ENCODE measurements at regions not wholly inside any gene's neighbourhood (a gene's known extent, or its start where the extent isn't known, plus 50 kb on each side); places are given as distances from the start of the nearest gene placed in this dataset.
"Not testable (repeated sequence)": the region's sequence is repeated elsewhere in the genome, so short reads cannot be mapped to it uniquely, and the experiment has no call there.

GRCh38 chr2:181798022-181798421 lies 93.5 kb upstream of the ITPRID2 start:
- Mint-ChIP-seq H3K4me3 (ENCODE audit: unreplicated experiment) (no peak overlapping the region), H3K27me3 (ENCODE audit: unreplicated experiment) (no peaks in the 10 kb centered on the region), H3K36me3 (ENCODE audit: low read depth, unreplicated experiment) (no peaks in the 10 kb centered on the region), H3K27ac (ENCODE audit: unreplicated experiment) (no peak overlapping the region), H3K4me1 (ENCODE audit: unreplicated experiment) (no peaks in the 10 kb centered on the region), H3K9me3 (ENCODE audit: unreplicated experiment) (no peaks in the 10 kb centered on the region)
- DNase-seq (ENCODE audit: low spot score): no peak
- TF ChIP-seq, protein P1, sequence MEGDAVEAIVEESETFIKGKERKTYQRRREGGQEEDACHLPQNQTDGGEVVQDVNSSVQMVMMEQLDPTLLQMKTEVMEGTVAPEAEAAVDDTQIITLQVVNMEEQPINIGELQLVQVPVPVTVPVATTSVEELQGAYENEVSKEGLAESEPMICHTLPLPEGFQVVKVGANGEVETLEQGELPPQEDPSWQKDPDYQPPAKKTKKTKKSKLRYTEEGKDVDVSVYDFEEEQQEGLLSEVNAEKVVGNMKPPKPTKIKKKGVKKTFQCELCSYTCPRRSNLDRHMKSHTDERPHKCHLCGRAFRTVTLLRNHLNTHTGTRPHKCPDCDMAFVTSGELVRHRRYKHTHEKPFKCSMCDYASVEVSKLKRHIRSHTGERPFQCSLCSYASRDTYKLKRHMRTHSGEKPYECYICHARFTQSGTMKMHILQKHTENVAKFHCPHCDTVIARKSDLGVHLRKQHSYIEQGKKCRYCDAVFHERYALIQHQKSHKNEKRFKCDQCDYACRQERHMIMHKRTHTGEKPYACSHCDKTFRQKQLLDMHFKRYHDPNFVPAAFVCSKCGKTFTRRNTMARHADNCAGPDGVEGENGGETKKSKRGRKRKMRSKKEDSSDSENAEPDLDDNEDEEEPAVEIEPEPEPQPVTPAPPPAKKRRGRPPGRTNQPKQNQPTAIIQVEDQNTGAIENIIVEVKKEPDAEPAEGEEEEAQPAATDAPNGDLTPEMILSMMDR (IDR thresholded peaks at IDR 0.05; ENCODE audit: unreplicated experiment): no peak

DNA sequence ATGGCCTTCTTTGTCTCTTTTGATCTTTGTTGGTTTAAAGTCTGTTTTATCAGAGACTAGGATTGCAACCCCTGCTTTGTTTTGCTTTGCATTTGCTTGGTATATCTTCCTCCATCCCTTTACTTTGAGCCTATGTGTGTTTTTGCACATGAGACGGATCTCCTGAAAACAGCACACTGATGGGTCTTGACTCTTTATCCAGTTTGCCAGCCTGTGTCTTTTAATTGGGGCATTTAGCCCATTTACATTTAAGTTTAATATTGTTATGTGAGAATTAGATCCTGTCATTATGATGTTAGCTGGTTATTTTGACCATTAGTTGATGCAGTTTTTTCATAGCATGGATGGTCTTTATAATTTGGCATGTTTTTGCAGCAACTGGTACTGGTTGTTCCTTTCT lies 89.2 kb upstream of the ITPRID2 start:
- H3K36me3 Mint-ChIP-seq (ENCODE audit: low read depth, unreplicated experiment); H3K9me3 Mint-ChIP-seq (ENCODE audit: unreplicated experiment); H3K27me3 Mint-ChIP-seq (ENCODE audit: unreplicated experiment); H3K4me1 Mint-ChIP-seq (ENCODE audit: unreplicated experiment); DNase-seq (ENCODE audit: low spot score); H3K27ac Mint-ChIP-seq (ENCODE audit: unreplicated experiment); H3K4me3 Mint-ChIP-seq (ENCODE audit: unreplicated experiment): not testable (repeated sequence)

GRCh38 chr2:181803903-181804799 lies 87.4 kb upstream of the ITPRID2 start:
- H3K27ac Mint-ChIP-seq (ENCODE audit: unreplicated experiment); H3K4me1 Mint-ChIP-seq (ENCODE audit: unreplicated experiment); H3K4me3 Mint-ChIP-seq (ENCODE audit: unreplicated experiment); H3K36me3 Mint-ChIP-seq (ENCODE audit: low read depth, unreplicated experiment); H3K9me3 Mint-ChIP-seq (ENCODE audit: unreplicated experiment); H3K27me3 Mint-ChIP-seq (ENCODE audit: unreplicated experiment); DNase-seq (ENCODE audit: low spot score): not testable (repeated sequence)

GRCh38 chr2:181805228-181806038 lies 86.1 kb upstream of the ITPRID2 start:
- Mint-ChIP-seq H3K9me3 (ENCODE audit: unreplicated experiment) (no peaks in the 10 kb centered on the region), H3K27ac (ENCODE audit: unreplicated experiment) (no peak overlapping the region), H3K36me3 (ENCODE audit: low read depth, unreplicated experiment) (no peaks in the 10 kb centered on the region), H3K27me3 (ENCODE audit: unreplicated experiment) (peaks cover 2% of the 10 kb centered on the region), H3K4me1 (ENCODE audit: unreplicated experiment) (peaks cover 8% of the 10 kb centered on the region), H3K4me3 (ENCODE audit: unreplicated experiment) (no peak overlapping the region)
- no peak for DNase-seq (ENCODE audit: low spot score)
- TF ChIP-seq, protein P1 (IDR thresholded peaks at IDR 0.05; ENCODE audit: unreplicated experiment): no peak

GRCh38 chr2:181806039-181806392 lies 85.5 kb upstream of the ITPRID2 start:
- no peak for DNase-seq (ENCODE audit: low spot score)
- Mint-ChIP-seq H3K27me3 (ENCODE audit: unreplicated experiment) (peaks cover 2% of the 10 kb centered on the region), H3K27ac (ENCODE audit: unreplicated experiment) (no peak overlapping the region), H3K9me3 (ENCODE audit: unreplicated experiment) (no peaks in the 10 kb centered on the region), H3K4me3 (ENCODE audit: unreplicated experiment) (no peak overlapping the region), H3K4me1 (ENCODE audit: unreplicated experiment) (peaks cover 12% of the 10 kb centered on the region), H3K36me3 (ENCODE audit: low read depth, unreplicated experiment) (no peaks in the 10 kb centered on the region)
- TF ChIP-seq, protein P1 (IDR thresholded peaks at IDR 0.05; ENCODE audit: unreplicated experiment): no peak

DNA sequence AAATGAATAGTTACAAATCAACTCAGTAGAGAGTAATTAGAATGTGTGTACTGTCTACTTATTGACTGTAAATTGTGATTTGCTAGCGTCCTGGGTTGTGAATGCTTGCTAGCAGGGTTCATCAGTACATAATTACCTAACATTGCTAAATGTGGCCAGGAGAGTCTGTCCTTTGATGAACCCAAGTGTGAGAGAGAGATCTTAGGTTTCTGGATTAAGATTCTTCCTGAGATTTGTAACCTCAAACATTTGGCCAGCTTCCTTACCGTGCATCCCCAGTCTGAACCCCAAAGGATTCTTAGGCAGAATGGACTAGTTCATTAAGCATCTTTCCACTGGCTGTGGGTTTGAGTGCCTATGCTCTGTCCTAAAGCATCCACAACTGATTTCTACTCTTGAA lies 84.0 kb upstream of the ITPRID2 start:
- H3K36me3 Mint-ChIP-seq (ENCODE audit: low read depth, unreplicated experiment): no peaks in the 10 kb centered on the region
- H3K9me3 Mint-ChIP-seq (ENCODE audit: unreplicated experiment): no peaks in the 10 kb centered on the region
- no peak for DNase-seq (ENCODE audit: low spot score)
- peaks cover 22% of the 10 kb centered on the region for H3K4me1 Mint-ChIP-seq (ENCODE audit: unreplicated experiment)
- H3K27ac Mint-ChIP-seq (ENCODE audit: unreplicated experiment): no peak overlapping the region
- TF ChIP-seq, protein P1 (IDR thresholded peaks at IDR 0.05; ENCODE audit: unreplicated experiment): no peak
- peaks cover 2% of the 10 kb centered on the region for H3K27me3 Mint-ChIP-seq (ENCODE audit: unreplicated experiment)
- H3K4me3 Mint-ChIP-seq (ENCODE audit: unreplicated experiment): no peak overlapping the region

Measured in endothelial cell (in vitro differentiated cells).